Right lobe of liver (tissue), 6 donors: ENCODE measurements at regions not wholly inside any gene's neighbourhood (a gene's known extent, or its start where the extent isn't known, plus 50 kb on each side); places are given as distances from the start of the nearest gene placed in this dataset.

Experiments
- ATAC-seq, 4 donors: fragments of 200-7000 bp; cut with Tn5 transposase; one replicate each; pipeline ENCODE4 v1.9.1; 2020; ENCODE audit warnings: mild to moderate bottlenecking in 4 of 4, moderate library complexity in 4 of 4
- DNase-seq, 3 donors: peaks; one replicate each; pipeline ENCODE4 v3.0.0-alpha.2; 2020
- H3K27ac ChIP-seq, 3 donors: fragments of 200-600 bp; one replicate each; pipeline ENCODE4 v1.8.0; 2022
- H3K27me3 ChIP-seq, 2 donors: fragments of 200-600 bp; one replicate each; pipeline ENCODE4 v1.8.0; 2022
- H3K36me3 ChIP-seq, 4 donors: fragments of 200-600 bp; sonication (generic) in 1 of 4; one replicate each; pipeline versions ENCODE4 v1.5.1 to v1.8.0; 2017 to 2022; ENCODE audit warnings: control low read depth in 1 of 4
- H3K4me1 ChIP-seq, 4 donors: fragments of 200-600 bp; sonication (generic) in 1 of 4; one replicate each; pipeline versions ENCODE4 v1.5.1 to v1.8.0; 2017 to 2022; ENCODE audit warnings: control low read depth in 1 of 4
- H3K4me3 ChIP-seq, 3 donors: fragments of 200-600 bp; one replicate each; pipeline ENCODE4 v1.8.0; 2022
- H3K9me3 ChIP-seq, 4 donors: fragments of 200-600 bp; sonication (generic) in 1 of 4; one replicate each; pipeline versions ENCODE4 v1.5.1 to v1.8.0; 2017 to 2022; ENCODE audit warnings: control low read depth in 1 of 4
- CTCF ChIP-seq, 4 donors: fragments of 200-600 bp in 3 of 4; fragments of 450-650 bp in 1 of 4; IDR thresholded peaks; one replicate each; pipeline versions ENCODE4 v1.5.1 to v1.8.0; 2016 to 2022; ENCODE audit warnings: antibody characterized with exemption in 4 of 4, mild to moderate bottlenecking in 2 of 4
- POLR2A ChIP-seq: fragments of 450-650 bp; IDR thresholded peaks from one replicate; pipeline ENCODE4 v1.6.1; 2017; ENCODE audit warnings: antibody characterized with exemption, mild to moderate bottlenecking
- WGBS: methylation state at CpG from one replicate; pipeline ENCODE4 v1.1.6; 2018; ENCODE audit warnings: low coverage, low lambda C conversion rate; ENCODE audit not compliant: insufficient coverage; ENCODE audit errors: missing lambda C conversion rate; 5-methylcytosine and 5-hydroxymethylcytosine counted together
- intact Hi-C, 2 donors: fragments of 100-400 bp; cut with DNase I; formaldehyde crosslinking; loops; one replicate each; pipeline versions ENCODE4 v1.11.2 to v1.14.1; 2022
- donor health status: DM: no; HTN: yes; CAD: no.
- donor health status: DM: no; HTN: no; CAD: no.
- donor health status: DM: no; HTN: no; CAD: no.
- donor health status: DM: no; HTN: yes; CAD: no.
- donor health status: DM: no; HTN: yes; CAD: no.

- ATAC-seq (no peak), DNase-seq (no peak)
- no peaks in the 10 kb centered on the region for H3K4me1 ChIP-seq
- 80% methylated on average over 2 of the region's 4 CpGs for WGBS
- TF ChIP-seq POLR2A, result no peak
- TF ChIP-seq CTCF (IDR thresholded peaks at IDR 0.05), result no peak
- no peaks in the 10 kb centered on the region for H3K27me3 ChIP-seq
- H3K27ac ChIP-seq, result no peak overlapping the region
- intact Hi-C loops, result no loop called here
- no peaks in the 10 kb centered on the region for H3K36me3 ChIP-seq
- H3K4me3 ChIP-seq, result no peak overlapping the region
- no peaks in the 10 kb centered on the region for H3K9me3 ChIP-seq
Observed at GRCh38 chr7:50954245-50954644, 171.5 kb upstream of the GRB10 start.

- no peak overlapping the region for H3K27ac ChIP-seq
- intact Hi-C loops, result no loop called here
- WGBS, result 43% methylated on average over 3 of the region's 3 CpGs
Observed at GRCh38 chr7:50953820-50954219, 171.1 kb upstream of the GRB10 start.

GRCh38 chr7:50953303-50953702 lies 170.6 kb upstream of the GRB10 start:
- no peak overlapping the region for H3K27ac ChIP-seq
- no peaks in the 10 kb centered on the region for H3K27me3 ChIP-seq
- intact Hi-C loops, result no loop called here
- WGBS, result 64% methylated on average over 5 of the region's 6 CpGs
- H3K4me3 ChIP-seq, result no peak overlapping the region
- ATAC-seq (no peak), DNase-seq (no peak)
- TF ChIP-seq CTCF (IDR thresholded peaks at IDR 0.05), result no peak
- no peak for TF ChIP-seq POLR2A
- no peaks in the 10 kb centered on the region for H3K9me3 ChIP-seq
- no peaks in the 10 kb centered on the region for H3K4me1 ChIP-seq
- no peaks in the 10 kb centered on the region for H3K36me3 ChIP-seq

More at GRCh38 chr7:50953820-50954219, 171.1 kb upstream of the GRB10 start:
- no peak for TF ChIP-seq CTCF (IDR thresholded peaks at IDR 0.05)
- no peak for TF ChIP-seq POLR2A
- ATAC-seq, result peak in 3 of 4 donors; percentile 32 to 80 (median 71)
- no peak for DNase-seq
- Histone ChIP-seq H3K9me3 (no peaks in the 10 kb centered on the region), H3K4me1 (no peaks in the 10 kb centered on the region), H3K27me3 (no peaks in the 10 kb centered on the region), H3K36me3 (no peaks in the 10 kb centered on the region), H3K4me3 (no peak overlapping the region)

- TF ChIP-seq CTCF (IDR thresholded peaks at IDR 0.05) (no peak), POLR2A (no peak)
- WGBS, result 55% methylated on average over 3 of the region's 3 CpGs
Observed at GRCh38 chr7:50952544-50952943, 169.8 kb upstream of the GRB10 start.

GRCh38 chr7:50952120-50952519 lies 169.4 kb upstream of the GRB10 start:
- intact Hi-C loops, result no loop called here
- Histone ChIP-seq H3K36me3 (no peaks in the 10 kb centered on the region), H3K27ac (no peak overlapping the region), H3K27me3 (no peaks in the 10 kb centered on the region), H3K4me1 (no peaks in the 10 kb centered on the region), H3K4me3 (no peak overlapping the region), H3K9me3 (no peaks in the 10 kb centered on the region)
- ATAC-seq, result no peak
- WGBS, result 60% methylated on average over 1 of the region's 1 CpG
- no peak for TF ChIP-seq CTCF (IDR thresholded peaks at IDR 0.05)
- TF ChIP-seq POLR2A, result no peak
- DNase-seq, result no peak

More at GRCh38 chr7:50952544-50952943, 169.8 kb upstream of the GRB10 start:
- H3K27me3 ChIP-seq, result no peaks in the 10 kb centered on the region
- no peak overlapping the region for H3K27ac ChIP-seq
- no peaks in the 10 kb centered on the region for H3K9me3 ChIP-seq
- intact Hi-C loops, result no loop called here
- H3K4me1 ChIP-seq, result no peaks in the 10 kb centered on the region
- H3K36me3 ChIP-seq, result no peaks in the 10 kb centered on the region
- DNase-seq (no peak), ATAC-seq (no peak)
- H3K4me3 ChIP-seq, result no peak overlapping the region
